ENCODE measurements at regions not wholly inside any gene's neighbourhood (a gene's known extent, or its start where the extent isn't known, plus 50 kb on each side); places are given as distances from the start of the nearest gene placed in this dataset.

GRCh38 chr2:71949537-71949798, 198.2 kb downstream of the CYP26B1 start:
- no peaks in the 10 kb centered on the region for H3K4me1 Mint-ChIP-seq (ENCODE audit: low read depth)
- no peaks in the 10 kb centered on the region for H3K27me3 Mint-ChIP-seq
- H3K9me3 Mint-ChIP-seq: no peaks in the 10 kb centered on the region
- no peak overlapping the region for H3K27ac Mint-ChIP-seq
- no peaks in the 10 kb centered on the region for H3K36me3 Mint-ChIP-seq (ENCODE audit: low read depth)
- intact Hi-C loops (cut with micrococcal nuclease): no loop called here
- no peak overlapping the region for H3K4me3 Mint-ChIP-seq

GRCh38 chr2:71948781-71949536, 198.7 kb downstream of the CYP26B1 start:
- Mint-ChIP-seq H3K4me1 (ENCODE audit: low read depth) (no peaks in the 10 kb centered on the region), H3K27ac (no peak overlapping the region), H3K27me3 (no peaks in the 10 kb centered on the region), H3K4me3 (no peak overlapping the region), H3K36me3 (ENCODE audit: low read depth) (no peaks in the 10 kb centered on the region), H3K9me3 (no peaks in the 10 kb centered on the region)
- intact Hi-C loops (cut with micrococcal nuclease): no loop called here

DNA sequence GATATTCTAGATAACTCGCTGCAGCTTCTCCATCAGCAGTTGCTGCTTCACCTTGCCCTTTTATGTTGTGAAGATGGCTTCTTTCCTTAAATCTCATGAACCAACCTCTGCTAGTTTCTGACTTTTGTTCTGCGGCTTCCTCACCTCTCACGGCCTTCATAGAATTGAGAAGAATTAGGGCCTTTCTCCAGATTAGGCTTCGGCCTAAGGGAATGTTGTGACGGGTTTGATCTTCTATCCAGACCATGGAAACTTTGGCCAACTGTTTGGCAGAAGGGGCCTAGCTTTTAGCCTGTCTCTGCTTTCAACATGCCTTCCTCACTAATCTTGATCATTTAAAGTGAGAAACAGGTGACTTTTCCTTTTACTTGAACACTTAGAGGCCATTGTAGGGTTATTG, 199.9 kb downstream of the CYP26B1 start:
- Mint-ChIP-seq H3K27me3 (no peaks in the 10 kb centered on the region), H3K4me3 (no peak overlapping the region), H3K27ac (no peak overlapping the region), H3K36me3 (ENCODE audit: low read depth) (no peaks in the 10 kb centered on the region), H3K9me3 (no peaks in the 10 kb centered on the region), H3K4me1 (ENCODE audit: low read depth) (no peaks in the 10 kb centered on the region)
- intact Hi-C loops (cut with micrococcal nuclease): no loop called here

GRCh38 chr2:71945603-71945959, 202.1 kb downstream of the CYP26B1 start:
- no peaks in the 10 kb centered on the region for H3K9me3 Mint-ChIP-seq
- no peak overlapping the region for H3K27ac Mint-ChIP-seq
- no peaks in the 10 kb centered on the region for H3K36me3 Mint-ChIP-seq (ENCODE audit: low read depth)
- no peaks in the 10 kb centered on the region for H3K4me1 Mint-ChIP-seq (ENCODE audit: low read depth)
- no peak overlapping the region for H3K4me3 Mint-ChIP-seq
- no peaks in the 10 kb centered on the region for H3K27me3 Mint-ChIP-seq
- intact Hi-C loops (cut with micrococcal nuclease): no loop called here

- intact Hi-C loops (cut with micrococcal nuclease): no loop called here
- Mint-ChIP-seq H3K27ac (no peak overlapping the region), H3K4me1 (ENCODE audit: low read depth) (no peaks in the 10 kb centered on the region), H3K36me3 (ENCODE audit: low read depth) (no peaks in the 10 kb centered on the region), H3K27me3 (no peaks in the 10 kb centered on the region), H3K4me3 (no peak overlapping the region), H3K9me3 (no peaks in the 10 kb centered on the region)
These were observed 202.7 kb downstream of the CYP26B1 start for GRCh38 chr2:71944806-71945602.

DNA sequence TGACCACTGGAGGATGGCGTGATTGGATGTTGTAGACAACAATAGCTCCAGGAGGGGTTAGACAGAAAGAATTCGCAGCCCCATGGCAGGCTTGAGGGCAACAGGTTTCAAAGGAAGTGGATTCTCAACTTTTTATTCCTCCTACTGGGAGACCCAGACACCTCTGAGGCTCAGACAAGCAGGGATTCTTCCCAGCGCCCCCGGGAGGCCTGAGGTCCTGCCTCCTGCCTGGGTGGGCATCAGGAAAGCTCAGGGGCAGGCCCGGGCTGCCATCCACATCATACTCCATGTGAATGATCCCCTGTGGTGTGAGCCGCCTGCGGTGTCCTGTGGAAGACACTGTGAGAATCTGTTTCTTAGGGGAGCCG, 203.5 kb downstream of the CYP26B1 start:
- no peaks in the 10 kb centered on the region for H3K36me3 Mint-ChIP-seq (ENCODE audit: low read depth)
- H3K9me3 Mint-ChIP-seq: no peaks in the 10 kb centered on the region
- H3K27me3 Mint-ChIP-seq: no peaks in the 10 kb centered on the region
- no peaks in the 10 kb centered on the region for H3K4me1 Mint-ChIP-seq (ENCODE audit: low read depth)
- intact Hi-C loops (cut with micrococcal nuclease): no loop called here
- H3K4me3 Mint-ChIP-seq: no peak overlapping the region
- H3K27ac Mint-ChIP-seq: no peak overlapping the region

GRCh38 chr2:71943238-71944182, 204.2 kb downstream of the CYP26B1 start:
- Mint-ChIP-seq H3K9me3 (no peaks in the 10 kb centered on the region), H3K4me1 (ENCODE audit: low read depth) (no peaks in the 10 kb centered on the region), H3K27me3 (no peaks in the 10 kb centered on the region), H3K27ac (no peak overlapping the region), H3K4me3 (no peak overlapping the region), H3K36me3 (ENCODE audit: low read depth) (no peaks in the 10 kb centered on the region)
- intact Hi-C loops (cut with micrococcal nuclease): no loop called here

DNA sequence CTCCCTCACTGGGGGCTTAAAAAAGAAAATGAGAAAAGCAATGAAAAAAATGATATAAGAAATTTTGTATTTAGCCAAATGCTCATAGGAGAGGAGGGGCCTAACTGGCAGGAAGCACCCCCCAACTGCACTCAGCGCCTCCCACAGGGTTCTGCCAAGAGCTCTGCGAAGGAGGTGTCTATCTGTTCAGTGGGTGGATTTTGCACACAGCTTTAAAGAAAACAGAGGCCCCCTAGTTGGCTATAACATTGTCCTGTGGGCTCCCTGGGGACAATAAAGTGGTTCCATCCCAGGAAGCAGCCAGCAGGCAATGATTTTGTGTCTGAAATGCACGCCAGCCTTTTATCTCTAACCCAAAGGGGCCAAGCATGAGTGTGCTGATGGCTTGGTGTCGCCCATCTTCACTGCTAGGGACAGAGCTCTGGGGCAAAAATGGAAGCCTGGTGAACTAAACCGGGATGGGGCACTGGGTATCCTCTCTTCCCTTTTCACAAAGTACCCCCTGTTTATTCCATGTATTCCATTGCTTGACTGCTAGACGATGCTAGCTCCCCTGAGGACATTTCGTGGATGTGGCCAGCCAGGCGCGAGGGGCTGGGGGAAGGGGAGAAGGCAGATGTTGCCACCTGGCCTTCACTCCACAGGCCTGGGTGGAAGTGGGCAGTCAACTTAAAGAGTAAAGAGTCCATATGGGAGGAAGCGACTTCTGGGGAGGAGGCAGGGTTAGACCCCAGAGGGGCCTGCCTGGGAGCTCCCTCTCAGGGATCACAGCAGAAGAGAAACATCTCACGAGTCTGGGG, 205.7 kb downstream of the CYP26B1 start:
- Mint-ChIP-seq H3K27ac (no peak overlapping the region), H3K27me3 (no peaks in the 10 kb centered on the region), H3K4me1 (ENCODE audit: low read depth) (no peaks in the 10 kb centered on the region), H3K36me3 (ENCODE audit: low read depth) (no peaks in the 10 kb centered on the region), H3K9me3 (no peaks in the 10 kb centered on the region), H3K4me3 (no peak overlapping the region)
- intact Hi-C loops (cut with micrococcal nuclease): no loop called here

DNA sequence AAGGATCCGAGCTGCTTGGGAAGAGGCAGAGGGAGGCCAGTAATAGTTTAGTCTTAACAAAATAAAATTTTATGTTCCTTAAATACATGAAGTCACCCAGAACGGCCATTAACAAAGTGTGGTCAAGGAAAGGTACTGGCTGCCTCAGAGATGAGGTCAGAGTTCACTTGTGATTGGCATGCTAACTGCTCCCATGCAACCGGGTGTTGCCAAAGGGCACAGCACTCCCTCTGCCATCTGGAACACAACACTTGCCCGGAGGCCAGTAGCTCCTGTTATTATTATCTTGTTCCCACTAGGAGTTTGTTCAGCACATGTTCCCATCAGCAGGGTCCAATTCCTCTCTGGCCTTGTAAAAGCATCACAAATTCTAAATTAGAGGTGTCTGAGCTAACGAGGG, 207.0 kb downstream of the CYP26B1 start:
- Mint-ChIP-seq H3K27me3 (no peaks in the 10 kb centered on the region), H3K4me3 (no peak overlapping the region), H3K4me1 (ENCODE audit: low read depth) (no peaks in the 10 kb centered on the region), H3K36me3 (ENCODE audit: low read depth) (no peaks in the 10 kb centered on the region), H3K9me3 (no peaks in the 10 kb centered on the region), H3K27ac (no peak overlapping the region)
- intact Hi-C loops (cut with micrococcal nuclease): no loop called here

GRCh38 chr2:71939588-71940535, 207.8 kb downstream of the CYP26B1 start:
- intact Hi-C loops (cut with micrococcal nuclease): no loop called here
- Mint-ChIP-seq H3K9me3 (no peaks in the 10 kb centered on the region), H3K27me3 (no peaks in the 10 kb centered on the region), H3K4me1 (ENCODE audit: low read depth) (peaks cover 1% of the 10 kb centered on the region), H3K36me3 (ENCODE audit: low read depth) (no peaks in the 10 kb centered on the region), H3K4me3 (no peak overlapping the region), H3K27ac (no peak overlapping the region)

GRCh38 chr2:71938659-71939587, 208.7 kb downstream of the CYP26B1 start:
- no peaks in the 10 kb centered on the region for H3K27me3 Mint-ChIP-seq
- intact Hi-C loops (cut with micrococcal nuclease): no loop called here
- H3K4me3 Mint-ChIP-seq: no peak overlapping the region
- H3K36me3 Mint-ChIP-seq (ENCODE audit: low read depth): no peaks in the 10 kb centered on the region
- no peak overlapping the region for H3K27ac Mint-ChIP-seq
- H3K4me1 Mint-ChIP-seq (ENCODE audit: low read depth): peaks cover 5% of the 10 kb centered on the region
- no peaks in the 10 kb centered on the region for H3K9me3 Mint-ChIP-seq

- intact Hi-C loops (cut with micrococcal nuclease): no loop called here
- Mint-ChIP-seq H3K27me3 (no peaks in the 10 kb centered on the region), H3K36me3 (ENCODE audit: low read depth) (no peaks in the 10 kb centered on the region), H3K27ac (no peak overlapping the region), H3K9me3 (no peaks in the 10 kb centered on the region), H3K4me1 (ENCODE audit: low read depth) (peaks cover 5% of the 10 kb centered on the region), H3K4me3 (no peak overlapping the region)
These were observed 209.6 kb downstream of the CYP26B1 start for GRCh38 chr2:71938108-71938507.
